A549 (cell line): ENCODE measurements at regions not wholly inside any gene's neighbourhood (a gene's known extent, or its start where the extent isn't known, plus 50 kb on each side); places are given as distances from the start of the nearest gene placed in this dataset.

ENCODE experiments used
- CBX8 ChIP-seq: fragments of 200-600 bp; sonication (generic); IDR thresholded peaks from 2 replicates; pipeline ENCODE4 v1.6.1; 2016
- CEBPB ChIP-seq, 2 experiments: fragments of >200 bp in 1 of 2; sonication (Bioruptor Twin) in 1 of 2; formaldehyde crosslinking in 1 of 2; IDR thresholded peaks; 2 replicates each; pipeline ENCODE4 v1.6.1; 2012 to 2016
- CTCF ChIP-seq: fragments of >200 bp; sonication (Bioruptor Twin); formaldehyde crosslinking; IDR thresholded peaks from 3 replicates; pipeline ENCODE4 v1.5.1; 2016
- EP300 ChIP-seq, 2 experiments: fragments of >200 bp; sonication (Bioruptor Twin); formaldehyde crosslinking; IDR thresholded peaks; 2 replicates in 1 of 2; 3 replicates in 1 of 2; pipeline ENCODE4 v1.6.1; 2016 to 2017
- ESRRA ChIP-seq: fragments of 150-350 bp; IDR thresholded peaks from 2 replicates; pipeline ENCODE4 v1.6.1; 2014; ENCODE audit warnings: mild to moderate bottlenecking, low read length, borderline replicate concordance
- HDAC2 ChIP-seq: fragments of 200-600 bp; sonication (generic); IDR thresholded peaks from 2 replicates; pipeline ENCODE4 v1.6.1; 2016
- HOXB13 ChIP-seq: fragments of 250-450 bp; sonication (Bioruptor Pico); IDR thresholded peaks from 2 replicates; pipeline ENCODE4 v1.5.0; 2020; ENCODE audit warnings: low read depth, mild to moderate bottlenecking, moderate library complexity
- JUNB ChIP-seq: fragments of >200 bp; sonication (Bioruptor Twin); formaldehyde crosslinking; IDR thresholded peaks from 2 replicates; pipeline ENCODE4 v1.6.1; 2016
- KDM5A ChIP-seq: fragments of 200-600 bp; sonication (generic); IDR thresholded peaks from 2 replicates; pipeline ENCODE4 v1.6.1; 2016; ENCODE audit warnings: antibody characterized with exemption, mild to moderate bottlenecking
- PBX3 ChIP-seq: IDR thresholded peaks from 2 replicates; pipeline ENCODE4 v1.6.1; 2012
- POLR2A ChIP-seq: IDR thresholded peaks from 2 replicates; pipeline ENCODE4 v1.6.1; 2012; ENCODE audit warnings: mild to moderate bottlenecking, low read length
- REST ChIP-seq: fragments of 200-600 bp; sonication (generic); IDR thresholded peaks from 2 replicates; pipeline ENCODE4 v1.6.1; 2016; ENCODE audit warnings: antibody characterized with exemption, mild to moderate bottlenecking, moderate library complexity
- USF2 ChIP-seq: fragments of 450-650 bp; IDR thresholded peaks from 2 replicates; pipeline ENCODE4 v1.6.1; 2014; ENCODE audit warnings: antibody characterized with exemption

- TF ChIP-seq POLR2A (no peak), CTCF (no peak), CEBPB (IDR thresholded peaks at IDR 0.05) (no peak), KDM5A (no peak), REST (no peak), JUNB (no peak; the same call in 1 of the 2 replicates), PBX3 (no peak), CBX8 (no peak), HOXB13 (CRISPR knock-in tag) (no peak), EP300 (IDR thresholded peaks at IDR 0.05) (no peak), HDAC2 (no peak), USF2 (no peak), ESRRA (no peak)
Observed at GRCh38 chr7:69213878-69214277, 384.4 kb upstream of the AUTS2 start.
